OCI-LY7 (cell line): ENCODE measurements at regions not wholly inside any gene's neighbourhood (a gene's known extent, or its start where the extent isn't known, plus 50 kb on each side); places are given as distances from the start of the nearest gene placed in this dataset.

Experiments used
- BruUV-seq: library from RNA; stranded (reverse); fragments of 400-500 nt; replicated peaks from 2 replicates; lab custom pipeline; 2021; lab: Mats Ljungman, UMichigan
- CTCF ChIA-PET: fragments of 300-600 bp; sonication (Branson Sonifier 250); formaldehyde crosslinking; loops from one replicate; lab custom pipeline; 2022; ENCODE audit warnings: antibody characterized with exemption; ENCODE audit not compliant: unreplicated experiment; lab: Charles Lee
- POLR2A ChIA-PET: fragments of 300-600 bp; sonication (Branson Sonifier 250); formaldehyde crosslinking; loops from one replicate; lab custom pipeline; 2022; ENCODE audit warnings: antibody characterized with exemption; lab: Charles Lee
- DNase-seq: peaks from one replicate; pipeline ENCODE4 v3.0.0-alpha.2; 2015; ENCODE audit warnings: low spot score
- H2AFZ ChIP-seq: fragments of 200-600 bp; sonication (generic), shearing (Covaris generic); 2 replicates; pipeline ENCODE4 v1.6.1; 2014; ENCODE audit warnings: mild to moderate bottlenecking, antibody characterized with exemption, low read length, moderate library complexity
- H3K27ac ChIP-seq: fragments of 200-600 bp; sonication (generic); 2 replicates; pipeline ENCODE4 v1.5.1; 2014; ENCODE audit warnings: mixed run types, low read depth, mild to moderate bottlenecking, moderate library complexity, low read length, inconsistent platforms; ENCODE audit not compliant: poor library complexity, severe bottlenecking
- H3K36me3 ChIP-seq: fragments of 200-600 bp; sonication (generic); 2 replicates; pipeline ENCODE4 v1.6.1; 2014; ENCODE audit warnings: mild to moderate bottlenecking, antibody characterized with exemption, low read length, moderate library complexity, mixed read lengths; ENCODE audit not compliant: insufficient read depth
- H3K4me1 ChIP-seq: fragments of 200-600 bp; sonication (generic); 2 replicates; pipeline ENCODE4 v1.5.1; 2014; ENCODE audit warnings: mild to moderate bottlenecking, low read length; ENCODE audit not compliant: insufficient read depth, poor library complexity, severe bottlenecking
- H3K4me2 ChIP-seq: fragments of 200-600 bp; sonication (generic); 2 replicates; pipeline ENCODE4 v1.6.1; 2014; ENCODE audit warnings: mild to moderate bottlenecking, low read length
- H3K4me3 ChIP-seq: fragments of 200-600 bp; sonication (generic); 2 replicates; pipeline ENCODE4 v1.5.1; 2014; ENCODE audit warnings: mild to moderate bottlenecking, low read depth, low read length; ENCODE audit not compliant: poor library complexity, severe bottlenecking
- H3K79me2 ChIP-seq: fragments of 200-600 bp; sonication (generic); 2 replicates; pipeline ENCODE4 v1.6.1; 2016; ENCODE audit warnings: low read depth, mild to moderate bottlenecking, low read length, moderate library complexity, mixed read lengths; ENCODE audit not compliant: insufficient read depth
- H3K9me2 ChIP-seq: fragments of 200-600 bp; sonication (generic); 2 replicates; pipeline ENCODE4 v1.6.1; 2016; ENCODE audit warnings: mild to moderate bottlenecking, low read length, mixed read lengths; ENCODE audit not compliant: insufficient read depth
- H3K9me3 ChIP-seq: fragments of 200-600 bp; sonication (generic); 2 replicates; pipeline ENCODE4 v1.6.1; 2014; ENCODE audit warnings: mild to moderate bottlenecking, mixed run types, low read length, mixed read lengths
- H4K20me1 ChIP-seq: fragments of 200-600 bp; sonication (generic); 2 replicates; pipeline ENCODE4 v1.6.1; 2014; ENCODE audit warnings: mild to moderate bottlenecking, antibody characterized with exemption, low read length, moderate library complexity, mixed read lengths; ENCODE audit not compliant: insufficient read depth
- EZH2phosphoT487 ChIP-seq: fragments of 200-600 bp; sonication (generic); IDR thresholded peaks from 2 replicates; pipeline ENCODE4 v1.6.1; 2018; ENCODE audit warnings: low read depth, borderline replicate concordance, mild to moderate bottlenecking, mixed run types, antibody characterized with exemption, low read length, moderate library complexity, mixed read lengths
- intact Hi-C: fragments of 100-400 bp; cut with micrococcal nuclease; formaldehyde crosslinking; loops from one replicate; pipeline ENCODE4 v1.10.0; 2022; ENCODE audit not compliant: unreplicated experiment
- TF ChIP-seq, protein P1 (sequence below): fragments of 200-600 bp; sonication (generic); conservative IDR thresholded peaks from 2 replicates; pipeline ENCODE4 v1.5.1; 2014; ENCODE audit warnings: mild to moderate bottlenecking, antibody characterized with exemption, low read length, moderate library complexity, mixed read lengths

DNA sequence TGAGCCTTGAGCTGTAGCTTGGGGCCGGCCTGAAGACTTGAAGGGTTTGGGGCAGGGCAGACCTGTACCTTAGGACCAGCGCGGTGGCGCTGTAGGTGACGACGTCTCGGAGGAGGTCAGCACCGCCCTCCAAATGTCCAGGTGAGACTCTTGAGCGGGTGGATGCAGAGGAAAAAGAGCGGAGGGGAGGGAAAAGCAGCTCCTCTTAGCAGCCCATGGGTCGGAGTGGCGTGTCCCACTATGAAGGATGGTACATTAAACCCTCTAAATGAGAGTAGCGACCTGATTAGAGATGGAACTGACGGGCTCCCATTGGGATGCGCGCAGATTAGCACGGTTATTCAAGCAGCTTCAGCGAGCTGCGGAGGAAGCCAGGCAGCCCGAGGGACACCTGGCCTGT lies 77.0 kb upstream of the MAP1LC3B2 start:
- no peak overlapping the region for H2AFZ ChIP-seq
- H3K36me3 ChIP-seq: no peaks in the 10 kb centered on the region
- no peaks in the 10 kb centered on the region for H4K20me1 ChIP-seq
- TF ChIP-seq EZH2phosphoT487: no peak
- TF ChIP-seq, protein P1, sequence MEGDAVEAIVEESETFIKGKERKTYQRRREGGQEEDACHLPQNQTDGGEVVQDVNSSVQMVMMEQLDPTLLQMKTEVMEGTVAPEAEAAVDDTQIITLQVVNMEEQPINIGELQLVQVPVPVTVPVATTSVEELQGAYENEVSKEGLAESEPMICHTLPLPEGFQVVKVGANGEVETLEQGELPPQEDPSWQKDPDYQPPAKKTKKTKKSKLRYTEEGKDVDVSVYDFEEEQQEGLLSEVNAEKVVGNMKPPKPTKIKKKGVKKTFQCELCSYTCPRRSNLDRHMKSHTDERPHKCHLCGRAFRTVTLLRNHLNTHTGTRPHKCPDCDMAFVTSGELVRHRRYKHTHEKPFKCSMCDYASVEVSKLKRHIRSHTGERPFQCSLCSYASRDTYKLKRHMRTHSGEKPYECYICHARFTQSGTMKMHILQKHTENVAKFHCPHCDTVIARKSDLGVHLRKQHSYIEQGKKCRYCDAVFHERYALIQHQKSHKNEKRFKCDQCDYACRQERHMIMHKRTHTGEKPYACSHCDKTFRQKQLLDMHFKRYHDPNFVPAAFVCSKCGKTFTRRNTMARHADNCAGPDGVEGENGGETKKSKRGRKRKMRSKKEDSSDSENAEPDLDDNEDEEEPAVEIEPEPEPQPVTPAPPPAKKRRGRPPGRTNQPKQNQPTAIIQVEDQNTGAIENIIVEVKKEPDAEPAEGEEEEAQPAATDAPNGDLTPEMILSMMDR: no peak
- H3K27ac ChIP-seq: no peak overlapping the region
- intact Hi-C loops: no loop called here
- no peaks in the 10 kb centered on the region for H3K4me1 ChIP-seq
- no peak overlapping the region for H3K4me3 ChIP-seq
- no peak for DNase-seq
- CTCF ChIA-PET: no interaction called here
- no TSS peak for BruUV-seq
- H3K79me2 ChIP-seq: no peaks in the 10 kb centered on the region
- POLR2A ChIA-PET: interaction anchor here (1.1 kb wide), 1 partner anchor 95 kb away, joined by 3 read pairs; no protein-coding TSS in a partner anchor
- H3K9me3 ChIP-seq: no peaks in the 10 kb centered on the region
- H3K9me2 ChIP-seq: no peaks in the 10 kb centered on the region
- H3K4me2 ChIP-seq: no peak overlapping the region

DNA sequence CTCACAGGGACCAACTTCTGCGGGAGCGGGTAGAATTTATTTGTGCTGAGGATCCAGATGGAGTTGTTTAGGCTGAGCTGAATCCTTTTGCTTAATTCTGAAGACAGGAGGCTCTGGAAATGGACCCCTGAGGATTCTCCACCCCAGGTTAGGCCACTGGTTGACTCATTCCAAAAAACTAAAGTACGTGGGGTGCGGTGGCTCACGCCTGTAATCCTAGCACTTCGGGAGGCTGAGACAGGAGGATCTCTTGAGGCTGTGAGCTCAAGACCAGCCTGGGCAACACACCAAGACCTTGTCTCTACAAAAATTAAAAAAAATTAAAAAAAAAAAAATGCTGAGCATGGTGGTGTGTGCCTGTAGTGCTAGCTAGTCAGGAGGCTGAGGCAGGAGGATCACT lies 76.3 kb upstream of the MAP1LC3B2 start:
- H3K79me2 ChIP-seq: no peaks in the 10 kb centered on the region
- no peak overlapping the region for H3K4me3 ChIP-seq
- H4K20me1 ChIP-seq: no peaks in the 10 kb centered on the region
- no peak overlapping the region for H2AFZ ChIP-seq
- no peak overlapping the region for H3K4me2 ChIP-seq
- no peaks in the 10 kb centered on the region for H3K36me3 ChIP-seq
- no peaks in the 10 kb centered on the region for H3K9me3 ChIP-seq
- H3K9me2 ChIP-seq: no peaks in the 10 kb centered on the region
- intact Hi-C loops: no loop called here
- H3K27ac ChIP-seq: no peak overlapping the region
- no TSS peak for BruUV-seq
- ChIA-PET CTCF (no interaction called here), POLR2A (interaction anchor here (0.7 kb wide), 1 partner anchor 15 kb away, joined by 4 read pairs; no protein-coding TSS in a partner anchor)
- no peak for TF ChIP-seq EZH2phosphoT487
- H3K4me1 ChIP-seq: no peaks in the 10 kb centered on the region
- no peak for DNase-seq

DNA sequence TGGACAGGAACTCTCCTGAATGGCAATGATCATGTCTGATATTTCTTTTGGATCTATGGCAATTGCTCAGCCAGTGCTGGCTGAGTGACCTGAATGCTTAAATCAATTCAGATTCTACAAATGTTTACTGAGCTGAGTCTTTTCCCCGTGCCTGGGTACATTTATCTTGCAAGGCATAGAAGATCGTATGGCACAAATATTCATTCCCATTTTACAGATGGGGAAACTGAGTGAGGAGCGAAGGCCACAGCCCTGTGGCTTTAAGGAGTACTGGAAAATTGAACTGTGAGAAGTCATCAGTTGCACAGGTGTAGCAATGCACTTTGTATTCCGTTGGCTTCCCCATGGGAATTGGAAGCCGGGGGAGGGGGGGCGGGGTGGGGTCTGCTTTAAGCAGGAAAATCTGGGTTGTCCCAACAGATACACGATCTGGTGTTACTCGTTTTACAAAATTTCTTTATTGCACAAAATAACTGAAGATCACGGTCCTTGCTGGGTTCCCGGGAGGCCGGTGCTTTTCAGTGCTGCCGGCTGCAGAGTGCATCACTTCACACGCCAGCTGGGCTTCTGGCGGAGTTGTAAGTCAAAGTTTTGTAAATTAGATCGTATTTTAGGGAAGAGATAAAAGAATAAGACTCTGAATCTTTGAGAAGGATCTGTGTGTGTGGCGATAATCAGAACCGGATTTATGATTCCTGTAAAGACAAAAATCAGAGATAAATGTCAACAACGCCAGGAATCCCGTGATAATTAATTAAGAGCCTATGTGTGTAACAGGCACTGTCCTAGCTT lies 75.0 kb upstream of the MAP1LC3B2 start:
- Histone ChIP-seq H3K4me1 (no peaks in the 10 kb centered on the region), H3K27ac (no peak overlapping the region), H2AFZ (no peak overlapping the region), H3K4me3 (no peak overlapping the region), H3K4me2 (no peak overlapping the region), H3K79me2 (no peaks in the 10 kb centered on the region), H3K9me3 (no peaks in the 10 kb centered on the region), H4K20me1 (no peaks in the 10 kb centered on the region), H3K9me2 (no peaks in the 10 kb centered on the region), H3K36me3 (no peaks in the 10 kb centered on the region)
- no peak for TF ChIP-seq EZH2phosphoT487
- TF ChIP-seq, protein P1: no peak
- no TSS peak for BruUV-seq
- no peak for DNase-seq
- POLR2A ChIA-PET: interaction anchor here (0.6 kb wide), 1 partner anchor 797 kb away, joined by 5 read pairs; no protein-coding TSS in a partner anchor
- intact Hi-C loops: no loop called here
- CTCF ChIA-PET: no interaction called here
